Fibroblast of skin of left biceps (primary cell): ENCODE measurements at regions not wholly inside any gene's neighbourhood (a gene's known extent, or its start where the extent isn't known, plus 50 kb on each side); places are given as distances from the start of the nearest gene placed in this dataset.

Experiments used
- DNase-seq, 2 experiments: peaks; one replicate each; pipeline ENCODE4 v3.0.0-alpha.2; 2013; ENCODE audit warnings: low read depth in 2 of 2

GRCh38 chr2:215691346-215691745 lies 255.5 kb upstream of the FN1 start:
- DNase-seq = no peak

DNA sequence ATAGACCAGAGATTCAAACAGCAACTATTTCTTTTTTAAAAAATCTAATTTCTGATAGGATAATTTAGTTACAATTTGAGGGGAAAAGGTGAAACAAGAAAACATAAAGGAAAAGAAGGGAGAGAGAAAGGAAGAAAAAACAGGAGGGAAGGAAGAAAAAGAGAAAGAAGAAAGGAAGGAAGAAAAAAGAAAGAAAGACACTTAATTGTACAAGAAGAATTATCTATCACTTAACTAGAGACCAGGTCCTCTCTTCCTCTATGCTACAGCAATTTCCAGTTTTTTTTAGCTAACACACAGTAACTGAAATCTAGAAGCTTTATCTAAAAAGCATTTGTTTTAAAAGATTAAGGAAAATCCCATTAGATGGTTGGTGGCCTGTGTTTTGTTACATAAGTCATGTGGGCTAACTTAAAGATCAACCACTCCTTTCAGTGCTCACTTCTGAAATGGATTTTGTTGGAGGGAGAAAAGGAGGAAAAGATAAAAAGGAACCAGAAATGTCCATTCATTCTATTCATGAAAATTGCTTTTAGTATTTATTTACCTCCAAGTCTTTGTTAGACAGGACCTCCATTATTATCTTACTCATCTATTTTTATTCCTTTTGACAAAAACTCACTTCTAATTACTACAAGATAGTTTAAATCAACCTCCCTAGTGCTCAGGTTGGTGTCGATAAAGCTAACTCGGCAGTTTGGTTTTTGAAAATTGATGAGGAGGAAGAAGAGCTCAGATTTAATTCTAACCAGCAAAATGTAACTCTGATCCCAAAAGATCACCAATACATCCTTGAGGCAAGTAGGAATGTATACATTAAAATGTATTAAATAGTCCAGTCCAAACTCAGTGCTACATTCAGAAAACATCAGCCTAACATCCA lies 251.5 kb upstream of the FN1 start:
- no peak for DNase-seq

GRCh38 chr2:215685238-215685990 lies 249.5 kb upstream of the FN1 start:
- peak in 1 of 2 experiments; percentile 34 for DNase-seq

DNA sequence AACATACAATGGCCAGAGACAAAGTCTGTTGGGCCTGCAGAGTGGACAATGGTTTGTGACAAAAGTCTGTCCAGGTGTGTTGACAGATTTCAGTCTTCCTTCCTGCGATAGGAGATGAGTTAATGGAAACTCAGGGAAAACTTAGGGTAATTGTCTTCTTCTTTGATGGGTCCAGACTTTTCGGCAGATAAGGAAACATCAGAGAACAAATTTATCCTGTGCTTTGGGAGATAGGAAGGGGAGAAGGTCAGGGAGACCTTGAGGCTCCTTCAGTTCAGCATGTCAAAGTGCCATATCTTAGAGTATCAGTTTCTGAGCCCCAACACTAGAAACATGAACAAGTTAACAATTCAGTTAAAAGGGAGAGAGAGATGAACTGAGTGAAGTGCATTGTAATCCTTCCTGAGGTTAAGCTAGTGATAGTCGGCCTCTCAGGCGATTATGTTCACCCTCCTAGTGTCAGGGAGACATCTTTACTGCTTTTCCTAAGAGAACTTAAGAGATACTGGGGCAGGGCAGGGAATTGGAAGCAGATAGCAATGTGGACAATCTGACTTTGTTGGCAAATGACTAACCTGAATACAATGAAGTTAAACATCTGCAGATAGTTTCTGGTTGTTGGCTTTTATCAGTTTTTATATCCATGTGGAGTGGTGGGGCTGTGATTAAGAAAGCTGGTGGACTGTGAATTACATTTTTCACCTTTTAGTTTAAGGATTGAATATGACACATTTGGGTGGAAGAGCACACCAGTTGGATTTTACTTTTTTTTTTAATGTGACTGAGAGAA lies 248.8 kb upstream of the FN1 start:
- DNase-seq = peak; percentile 80 to 83

DNA sequence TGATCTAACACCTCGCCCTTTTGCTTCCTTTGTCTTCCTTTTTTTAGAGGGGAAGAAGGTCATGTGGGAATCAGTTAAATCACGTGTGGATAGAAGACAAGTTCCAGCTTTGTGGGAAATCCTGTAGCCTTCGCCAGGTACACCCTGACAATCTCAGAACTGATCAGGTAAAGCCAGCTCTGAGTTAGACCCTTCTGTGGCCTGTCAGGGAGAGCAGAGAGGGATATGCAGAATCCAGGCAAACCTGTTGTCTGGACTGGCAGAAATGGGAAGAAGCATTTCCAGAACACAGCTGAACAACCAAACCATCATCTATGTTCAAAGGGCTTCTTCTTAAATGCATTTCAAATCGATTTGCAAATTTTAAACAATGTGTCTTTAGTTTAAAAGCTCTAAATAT lies 247.4 kb upstream of the FN1 start:
- no peak for DNase-seq

GRCh38 chr2:215681799-215682596 lies 246.1 kb upstream of the FN1 start:
- DNase-seq = no peak

GRCh38 chr2:215680605-215681598 lies 245.0 kb upstream of the FN1 start:
- peak; percentile 76 to 78 for DNase-seq

DNA sequence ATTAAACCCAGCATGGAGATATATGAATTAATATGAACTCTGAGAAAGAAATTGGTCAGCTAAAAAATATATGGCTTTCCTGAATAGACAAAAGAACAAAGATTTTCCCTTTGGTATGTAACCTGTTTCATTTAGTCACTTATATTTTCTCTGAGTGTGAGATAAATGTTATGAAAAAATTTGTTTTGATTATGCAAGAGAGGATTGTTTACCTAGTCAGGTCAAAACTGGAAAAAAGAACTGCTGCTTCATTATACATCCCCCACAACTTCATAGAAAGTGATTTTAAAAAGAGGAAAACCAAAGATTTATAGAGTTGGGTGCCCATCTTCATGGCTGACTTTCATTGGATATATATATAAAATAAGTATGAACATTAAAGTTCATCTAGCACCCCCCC lies 242.2 kb upstream of the FN1 start:
- DNase-seq = no peak

DNA sequence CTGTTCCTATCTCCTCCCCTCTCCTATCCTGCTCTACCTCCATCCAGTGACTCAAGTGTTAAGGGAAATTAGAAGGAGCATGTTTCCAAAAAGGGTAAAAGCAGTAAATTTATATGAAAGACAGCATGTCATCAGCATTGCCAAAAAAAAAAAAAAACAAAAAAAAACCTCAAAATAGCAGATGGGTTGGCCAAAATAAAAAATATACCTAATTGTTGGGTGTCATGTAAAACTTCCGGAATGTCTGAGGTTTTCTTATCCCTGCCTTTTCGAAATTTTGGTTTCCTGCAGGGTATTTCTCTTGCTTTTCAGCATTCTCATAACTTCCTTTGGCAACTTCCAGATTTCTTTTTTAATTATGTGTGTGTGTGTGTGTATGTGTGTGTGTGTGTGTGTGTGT lies 241.6 kb upstream of the FN1 start:
- DNase-seq = peak; percentile 34 to 54

- DNase-seq = no peak
Observed at GRCh38 chr2:215672406-215672805, 236.5 kb upstream of the FN1 start.

GRCh38 chr2:215671691-215672090 lies 235.8 kb upstream of the FN1 start:
- DNase-seq = no peak

GRCh38 chr2:215671244-215671643 lies 235.4 kb upstream of the FN1 start:
- DNase-seq = no peak

GRCh38 chr2:215670396-215670795 lies 234.5 kb upstream of the FN1 start:
- no peak for DNase-seq

DNA sequence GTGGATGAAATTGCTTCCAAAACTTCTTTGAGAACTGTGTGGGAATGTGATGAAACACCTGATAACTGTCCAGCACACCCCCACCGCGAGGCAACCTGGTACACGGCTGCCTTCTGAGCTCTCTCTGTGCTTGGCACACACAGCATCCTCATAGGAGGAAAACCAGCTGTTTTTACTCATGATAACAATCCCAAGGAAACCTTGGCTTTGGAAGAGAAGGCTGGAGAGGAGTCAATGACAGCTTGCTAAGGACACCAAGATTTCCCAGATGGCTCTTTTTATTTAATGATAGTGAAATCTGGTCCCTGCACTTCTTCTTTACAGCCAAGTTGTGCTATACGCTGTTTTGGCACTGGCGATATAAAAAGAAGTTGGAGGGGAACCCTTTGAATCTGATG lies 232.5 kb upstream of the FN1 start:
- no peak for DNase-seq

GRCh38 chr2:215667585-215668377 lies 231.9 kb upstream of the FN1 start:
- DNase-seq = no peak

GRCh38 chr2:215664847-215665525 lies 229.1 kb upstream of the FN1 start:
- DNase-seq = peak; percentile 80

DNA sequence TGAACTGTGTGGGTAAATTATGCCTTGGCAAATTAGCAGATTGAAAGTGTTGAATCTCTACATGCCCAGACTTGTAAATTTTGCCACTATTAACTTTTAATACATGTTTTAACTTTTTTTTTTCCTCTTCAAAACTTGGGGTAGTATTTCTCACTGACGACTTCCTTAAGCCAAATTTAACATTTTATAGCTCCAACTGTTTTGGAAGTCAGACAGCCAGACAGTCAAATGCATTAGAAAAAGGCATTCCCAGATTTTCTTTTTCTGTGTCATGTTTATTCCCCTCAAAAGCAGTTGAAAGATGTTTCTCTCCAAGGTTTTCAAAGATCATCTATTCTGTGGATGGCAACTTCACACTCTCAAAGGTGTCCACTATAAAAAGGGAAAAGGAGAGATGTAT lies 226.8 kb upstream of the FN1 start:
- DNase-seq = no peak

GRCh38 chr2:215660687-215661086 lies 224.8 kb upstream of the FN1 start:
- peak; percentile 39 to 52 for DNase-seq

GRCh38 chr2:215659650-215660049 lies 223.8 kb upstream of the FN1 start:
- no peak for DNase-seq
